Spleen (tissue), 11 donors: ENCODE measurements at regions not wholly inside any gene's neighbourhood (a gene's known extent, or its start where the extent isn't known, plus 50 kb on each side); places are given as distances from the start of the nearest gene placed in this dataset.

Experiments used
- DNase-seq: peaks from one replicate; pipeline ENCODE4 v3.0.0-alpha.2; 2020
- H3K27ac ChIP-seq, 8 donors: fragments of 200-600 bp; sonication (generic) in 7 of 8; 1 replicate in 4 of 8; 2 replicates in 4 of 8; pipeline versions ENCODE4 v1.5.0 to v1.8.0; 2016 to 2021; ENCODE audit warnings: inconsistent platforms in 4 of 8, mild to moderate bottlenecking in 4 of 8, moderate library complexity in 1 of 8
- H3K27me3 ChIP-seq, 7 donors: fragments of 200-600 bp; sonication (generic) in 6 of 7; replicated peaks in 1 of 7; 1 replicate in 4 of 7; 2 replicates in 3 of 7; pipeline versions ENCODE4 v1.5.0 to v1.8.0; 2016 to 2021; ENCODE audit warnings: inconsistent platforms in 3 of 7, mild to moderate bottlenecking in 1 of 7
- H3K36me3 ChIP-seq, 6 donors: fragments of 200-600 bp; sonication (generic) in 5 of 6; 1 replicate in 4 of 6; 2 replicates in 2 of 6; pipeline versions ENCODE4 v1.5.0 to v1.8.0; 2016 to 2021; ENCODE audit warnings: inconsistent platforms in 2 of 6
- H3K4me1 ChIP-seq, 6 donors: fragments of 200-600 bp; sonication (generic) in 5 of 6; 1 replicate in 3 of 6; 2 replicates in 3 of 6; pipeline versions ENCODE4 v1.5.0 to v1.8.0; 2016 to 2021; ENCODE audit warnings: inconsistent platforms in 3 of 6
- H3K4me3 ChIP-seq, 8 donors: fragments of 200-600 bp; sonication (generic) in 7 of 8; 1 replicate in 4 of 8; 2 replicates in 4 of 8; pipeline versions ENCODE4 v1.5.0 to v1.8.0; 2016 to 2021; ENCODE audit warnings: inconsistent platforms in 4 of 8, mild to moderate bottlenecking in 4 of 8, moderate library complexity in 2 of 8
- H3K9me3 ChIP-seq, 8 donors: fragments of 200-600 bp; sonication (generic) in 7 of 8; 1 replicate in 4 of 8; 2 replicates in 4 of 8; pipeline versions ENCODE4 v1.5.0 to v1.8.0; 2016 to 2021; ENCODE audit warnings: inconsistent platforms in 4 of 8
- CTCF ChIP-seq, 11 experiments: fragments of 200-600 bp in 7 of 11; fragments of 450-650 bp in 4 of 11; sonication (generic) in 4 of 11; IDR thresholded peaks in 8 of 11; conservative IDR thresholded peaks in 3 of 11; 1 replicate in 7 of 11; 2 replicates in 4 of 11; pipeline versions ENCODE4 v1.4.0 to v1.8.0; 2016 to 2021; ENCODE audit warnings: antibody characterized with exemption in 11 of 11, inconsistent platforms in 4 of 11, mild to moderate bottlenecking in 1 of 11
- POLR2A ChIP-seq, 3 donors: fragments of 450-650 bp; IDR thresholded peaks; one replicate each; pipeline ENCODE4 v1.5.1; 2017; ENCODE audit warnings: antibody characterized with exemption in 3 of 3, mild to moderate bottlenecking in 1 of 3
- POLR2AphosphoS5 ChIP-seq, 3 donors: sonication (generic); formaldehyde crosslinking; IDR thresholded peaks; one replicate each; pipeline ENCODE4 v1.5.1; 2017; ENCODE audit warnings: antibody characterized with exemption in 3 of 3
- WGBS, 5 donors: extraction: QIAGEN DNeasy Blood & Tissue Kit in 3 of 5; methylation state at CpG; one replicate each; pipeline versions ENCODE4 v1.1.5 to v1.1.7; 2013 to 2018; 5-methylcytosine and 5-hydroxymethylcytosine counted together
- intact Hi-C: fragments of 100-400 bp; cut with DNase I; formaldehyde crosslinking; loops from one replicate; pipeline ENCODE4 v1.15.0; 2023; ENCODE audit warnings: low total_unique reads
- donor health status: healthy with polysubstance abuse.
- donor health status: DM: no; HTN: no; CAD: no; lungs with moderate emphysema.
- donor health status: DM: no; HTN: no; CAD: no.
- donor health status: Bipolar disorder and iron deficiency.
- donor health status: healthy.
- donor health status: DM: no; HTN: no; CAD: no.
- donor health status: DM: yes; HTN: yes; CAD: no.

DNA sequence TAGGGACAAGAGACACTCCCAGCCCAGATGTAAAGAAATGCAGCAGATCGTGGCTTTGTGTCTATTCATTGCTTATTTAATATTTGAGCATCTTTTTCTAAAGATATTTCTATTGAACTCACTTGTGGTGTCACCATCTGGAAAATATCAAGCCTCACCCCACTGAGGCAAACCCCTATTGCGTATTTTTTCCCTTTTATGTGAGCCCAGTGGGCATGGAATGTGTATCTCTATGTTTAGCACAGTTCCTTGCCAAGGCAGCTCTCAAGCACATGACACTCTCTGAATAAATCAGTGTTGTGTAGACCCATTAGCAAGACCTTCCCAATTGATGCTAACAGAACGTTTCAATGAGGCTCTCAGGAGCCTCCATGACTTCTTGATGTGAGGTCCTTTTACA is 81.6 kb downstream of the TMEM174 start:
- no peak overlapping the region for H3K27ac ChIP-seq

DNA sequence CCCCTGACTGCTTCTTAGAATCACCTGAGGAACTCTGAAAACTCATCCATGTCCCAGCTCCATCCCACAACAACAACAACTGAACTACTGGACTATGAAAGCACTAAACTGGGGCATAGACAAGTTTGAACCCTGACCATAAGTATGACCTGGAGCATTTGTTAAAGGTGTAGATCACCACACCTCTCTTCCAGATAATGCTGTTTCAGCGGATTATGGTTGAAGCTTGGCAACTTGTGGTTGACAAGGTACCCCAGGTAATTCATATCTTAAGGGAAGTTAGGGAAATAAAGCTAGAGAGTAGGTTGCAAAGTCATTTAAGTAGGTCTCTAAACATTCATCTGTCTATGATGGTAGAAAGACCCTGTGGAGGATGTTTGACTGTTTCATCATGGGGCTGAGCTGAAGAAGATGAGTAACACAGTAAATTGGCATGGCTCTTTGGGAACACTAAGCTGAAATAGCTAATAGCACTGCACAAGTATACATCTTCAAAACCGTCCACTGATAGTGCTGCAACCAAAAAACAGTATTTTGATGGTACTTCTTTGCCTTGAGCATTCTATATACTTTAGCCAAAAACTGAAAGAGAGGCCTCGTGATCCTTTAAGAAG is 80.2 kb downstream of the TMEM174 start:
- no peaks in the 10 kb centered on the region for H3K4me1 ChIP-seq
- H3K9me3 ChIP-seq: peaks cover 0 to 9% (median 7%) of the 10 kb centered on the region in 8 donors
- intact Hi-C loops: no loop called here
- peaks cover 0 to 56% (median 12%) of the 10 kb centered on the region in 7 donors for H3K27me3 ChIP-seq
- no peak for DNase-seq
- H3K27ac ChIP-seq: no peak overlapping the region
- WGBS, 5 donors: 75 to 93% (median 87%) methylated on average over 3 of the region's 3 CpGs
- H3K4me3 ChIP-seq: no peak overlapping the region
- no peaks in the 10 kb centered on the region for H3K36me3 ChIP-seq
- no peak for TF ChIP-seq CTCF (IDR thresholded peaks at IDR 0.05 in 8 of 11, conservative IDR thresholded peaks at IDR 0.05 in 3 of 11)
- TF ChIP-seq POLR2AphosphoS5 (IDR thresholded peaks at IDR 0.05): no peak
- no peak for TF ChIP-seq POLR2A (IDR thresholded peaks at IDR 0.05)

More for the DNA sequence above, 81.6 kb downstream of the TMEM174 start:
- Histone ChIP-seq H3K27me3 (peaks cover 0 to 49% (median 6%) of the 10 kb centered on the region in 7 donors), H3K4me1 (no peaks in the 10 kb centered on the region), H3K36me3 (no peaks in the 10 kb centered on the region), H3K9me3 (peaks cover 0 to 9% (median 7%) of the 10 kb centered on the region in 8 donors), H3K4me3 (no peak overlapping the region)
- DNase-seq: no peak
- no peak for TF ChIP-seq POLR2AphosphoS5 (IDR thresholded peaks at IDR 0.05)
- no peak for TF ChIP-seq CTCF (IDR thresholded peaks at IDR 0.05 in 8 of 11, conservative IDR thresholded peaks at IDR 0.05 in 3 of 11)
- no peak for TF ChIP-seq POLR2A (IDR thresholded peaks at IDR 0.05)
- intact Hi-C loops: no loop called here
- WGBS, 5 donors: 49 to 56% (median 54%) methylated on average over 3 of the region's 3 CpGs

DNA sequence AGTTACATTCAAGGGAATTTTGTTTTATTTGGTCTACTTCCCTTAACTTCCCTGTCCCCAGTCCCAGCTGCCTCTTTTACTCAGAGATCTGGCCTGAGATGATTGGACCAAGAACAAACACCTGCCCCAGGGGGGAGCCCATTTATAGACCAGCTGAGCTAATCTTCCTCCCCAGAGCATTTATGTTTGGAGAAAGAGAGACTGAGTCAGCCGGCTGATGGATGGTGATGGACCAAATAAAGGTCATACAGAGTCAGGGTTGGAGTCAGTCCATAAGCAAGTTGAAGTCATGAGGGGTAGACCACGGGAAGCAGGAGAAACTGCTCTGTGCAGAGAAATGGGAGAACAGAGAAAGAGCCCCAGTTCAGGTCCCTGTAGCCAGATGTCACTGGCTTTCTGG is 77.7 kb downstream of the TMEM174 start:
- Histone ChIP-seq H3K9me3 (no peaks in the 10 kb centered on the region), H3K36me3 (no peaks in the 10 kb centered on the region), H3K27me3 (peaks cover 0 to 78% (median 12%) of the 10 kb centered on the region in 7 donors), H3K27ac (no peak overlapping the region), H3K4me3 (no peak overlapping the region), H3K4me1 (no peaks in the 10 kb centered on the region)
- WGBS, 5 donors: 68 to 78% (median 74%) methylated on average over 2 of the region's 2 CpGs
- DNase-seq: no peak
- TF ChIP-seq POLR2AphosphoS5 (IDR thresholded peaks at IDR 0.05): no peak
- intact Hi-C loops: no loop called here

DNA sequence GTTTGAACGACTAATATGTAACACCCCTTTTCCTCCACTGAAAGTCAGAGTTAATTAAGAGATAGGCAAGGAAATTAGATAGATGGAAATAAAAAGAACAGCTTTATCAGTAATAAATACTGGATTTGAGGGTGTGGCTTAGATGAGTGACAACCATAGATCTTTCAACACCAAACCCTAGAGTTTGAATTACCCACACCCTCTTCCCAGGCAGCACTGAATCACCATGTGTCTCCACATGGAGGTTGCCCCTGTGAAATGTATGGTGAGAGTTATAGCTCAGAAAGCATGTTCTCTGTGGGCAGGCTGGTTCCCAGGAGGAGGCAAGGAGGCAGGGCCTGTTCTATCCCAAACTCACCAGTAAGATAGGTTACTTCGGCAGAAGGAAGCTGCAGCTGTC is 69.7 kb downstream of the TMEM174 start:
- Histone ChIP-seq H3K4me3 (no peak overlapping the region), H3K27me3 (peaks cover 0 to 75% (median 20%) of the 10 kb centered on the region in 7 donors), H3K4me1 (no peaks in the 10 kb centered on the region), H3K27ac (no peak overlapping the region), H3K9me3 (no peaks in the 10 kb centered on the region), H3K36me3 (no peaks in the 10 kb centered on the region)
- 72 to 85% (median 79%) methylated on average over 2 of the region's 2 CpGs for WGBS, 5 donors
- TF ChIP-seq POLR2A (IDR thresholded peaks at IDR 0.05) (no peak), CTCF (IDR thresholded peaks at IDR 0.05 in 8 of 11, conservative IDR thresholded peaks at IDR 0.05 in 3 of 11) (no peak), POLR2AphosphoS5 (IDR thresholded peaks at IDR 0.05) (no peak)
- DNase-seq: no peak
- intact Hi-C loops: no loop called here
